HFF-Myc (cell line): ENCODE measurements at regions not wholly inside any gene's neighbourhood (a gene's known extent, or its start where the extent isn't known, plus 50 kb on each side); places are given as distances from the start of the nearest gene placed in this dataset.

ENCODE experiments used
- DNase-seq: peaks from one replicate; pipeline ENCODE4 v3.0.0-alpha.2; 2011; ENCODE audit warnings: low read depth; ENCODE audit errors: extremely low read depth
- H3K4me3 ChIP-seq: replicated peaks from 2 replicates; pipeline ENCODE4 v1.5.1; 2011; ENCODE audit warnings: low read depth, mild to moderate bottlenecking, control low read depth, low read length
- CTCF ChIP-seq: IDR thresholded peaks from 2 replicates; pipeline ENCODE4 v1.5.1; 2012; ENCODE audit warnings: mild to moderate bottlenecking, low read depth, low read length, control low read depth; ENCODE audit errors: missing control alignments

DNA sequence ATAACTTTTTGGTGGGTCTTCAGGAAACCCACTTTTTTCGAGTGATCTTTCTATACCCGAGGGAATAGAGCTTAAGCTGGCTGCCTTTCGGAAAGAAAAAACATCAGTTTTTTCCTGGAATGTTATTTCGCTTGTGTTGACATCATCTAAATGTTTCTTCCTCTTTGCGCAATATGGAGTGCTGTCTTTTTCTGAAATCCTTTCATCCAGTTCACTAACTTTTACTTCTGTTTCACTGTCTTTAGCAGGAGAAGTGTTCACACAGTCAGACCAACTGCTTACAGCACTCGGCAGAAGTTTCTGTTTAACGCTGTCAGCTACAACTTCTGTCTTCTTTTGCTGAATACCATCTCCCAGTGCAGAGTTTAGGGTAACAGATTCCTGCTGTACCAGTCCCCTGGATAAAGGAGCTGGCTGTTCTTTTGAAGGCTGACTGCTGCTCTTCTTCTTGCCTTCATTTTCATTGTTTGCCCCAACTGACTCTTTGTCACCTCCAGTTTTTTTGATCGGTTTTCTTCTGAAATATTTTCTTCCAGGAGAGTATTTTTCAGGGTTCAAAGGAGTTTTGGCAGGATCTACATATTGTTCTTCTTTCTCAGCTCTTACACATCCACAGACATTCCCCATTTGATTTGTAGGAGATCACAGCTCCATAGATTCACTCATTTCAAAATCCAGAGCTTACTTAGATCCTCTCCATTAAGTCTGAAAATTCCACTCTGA, 50.0 kb upstream of the DST start:
- TF ChIP-seq CTCF, result no peak
- H3K4me3 ChIP-seq, result peak overlapping the region; percentile 39
- no peak for DNase-seq
